GM19035 (cell line): ENCODE measurements at regions not wholly inside any gene's neighbourhood (a gene's known extent, or its start where the extent isn't known, plus 50 kb on each side); places are given as distances from the start of the nearest gene placed in this dataset.

Experiments used
- ATAC-seq: cut with Tn5 transposase; IDR thresholded peaks from one replicate; pipeline ENCODE4 v1.9.1; 2021; ENCODE audit not compliant: unreplicated experiment

- ATAC-seq: no peak
Measured at GRCh38 chr17:73783382-73783766, 139.1 kb upstream of the SDK2 start.

GRCh38 chr17:73783945-73784603 lies 139.8 kb upstream of the SDK2 start:
- ATAC-seq: no peak

GRCh38 chr17:73785496-73785895 lies 141.3 kb upstream of the SDK2 start:
- no peak for ATAC-seq

- no peak for ATAC-seq
Measured at GRCh38 chr17:73785958-73786743, 141.9 kb upstream of the SDK2 start.

- ATAC-seq: no peak
Measured at GRCh38 chr17:73787076-73788059, 143.1 kb upstream of the SDK2 start.

- no peak for ATAC-seq
Measured at GRCh38 chr17:73788111-73788510, 143.9 kb upstream of the SDK2 start.

GRCh38 chr17:73791121-73791520 lies 146.9 kb upstream of the SDK2 start:
- ATAC-seq: no peak

- ATAC-seq: no peak
Measured at GRCh38 chr17:73791631-73792030, 147.4 kb upstream of the SDK2 start.

GRCh38 chr17:73792994-73793393 lies 148.7 kb upstream of the SDK2 start:
- no peak for ATAC-seq

GRCh38 chr17:73794336-73794735 lies 150.1 kb upstream of the SDK2 start:
- no peak for ATAC-seq

GRCh38 chr17:73795730-73796129 lies 151.5 kb upstream of the SDK2 start:
- no peak for ATAC-seq

- no peak for ATAC-seq
Measured at GRCh38 chr17:73797594-73798110, 153.4 kb upstream of the SDK2 start.

GRCh38 chr17:73798111-73798748 lies 154.0 kb upstream of the SDK2 start:
- ATAC-seq: no peak

GRCh38 chr17:73799096-73799495 lies 154.9 kb upstream of the SDK2 start:
- no peak for ATAC-seq

- ATAC-seq: no peak
Measured at GRCh38 chr17:73799781-73800627, 155.8 kb upstream of the SDK2 start.

- no peak for ATAC-seq
Measured at GRCh38 chr17:73800893-73801292, 156.6 kb upstream of the SDK2 start.

- ATAC-seq: no peak
Measured at GRCh38 chr17:73801455-73802100, 157.3 kb upstream of the SDK2 start.

GRCh38 chr17:73802314-73802713 lies 158.1 kb upstream of the SDK2 start:
- ATAC-seq: no peak

- ATAC-seq: no peak
Measured at GRCh38 chr17:73802871-73803270, 158.6 kb upstream of the SDK2 start.
